GM21825 (cell line): ENCODE measurements at regions not wholly inside any gene's neighbourhood (a gene's known extent, or its start where the extent isn't known, plus 50 kb on each side); places are given as distances from the start of the nearest gene placed in this dataset.
"Not testable (repeated sequence)": the region's sequence is repeated elsewhere in the genome, so short reads cannot be mapped to it uniquely, and the experiment has no call there.

ENCODE experiments used
- ATAC-seq: cut with Tn5 transposase; IDR thresholded peaks from one replicate; pipeline ENCODE4 v1.9.1; 2021; ENCODE audit warnings: mild to moderate bottlenecking, moderate library complexity; ENCODE audit not compliant: unreplicated experiment

- ATAC-seq = no peak
Observed at GRCh38 chr5:15346738-15347137, 153.2 kb upstream of the FBXL7 start.

GRCh38 chr5:15344954-15345353 lies 155.0 kb upstream of the FBXL7 start:
- ATAC-seq = no peak

GRCh38 chr5:15338546-15338945 lies 161.4 kb upstream of the FBXL7 start:
- no peak for ATAC-seq

- no peak for ATAC-seq
Observed at GRCh38 chr5:15334551-15335266, 165.3 kb upstream of the FBXL7 start.

GRCh38 chr5:15333091-15333490 lies 166.9 kb upstream of the FBXL7 start:
- no peak for ATAC-seq

- no peak for ATAC-seq
Observed at GRCh38 chr5:15326932-15327331, 173.0 kb upstream of the FBXL7 start.

GRCh38 chr5:15326471-15326870 lies 173.5 kb upstream of the FBXL7 start:
- ATAC-seq = no peak

- no peak for ATAC-seq
Observed at GRCh38 chr5:15322421-15322820, 177.6 kb upstream of the FBXL7 start.

- ATAC-seq = no peak
Observed at GRCh38 chr5:15321776-15322175, 178.2 kb upstream of the FBXL7 start.

GRCh38 chr5:15320871-15321270 lies 179.1 kb upstream of the FBXL7 start:
- ATAC-seq = no peak

- ATAC-seq = no peak
Observed at GRCh38 chr5:15304914-15305834, 194.8 kb upstream of the FBXL7 start.

GRCh38 chr5:15304066-15304731 lies 195.8 kb upstream of the FBXL7 start:
- ATAC-seq = no peak

GRCh38 chr5:15300141-15300540 lies 199.8 kb upstream of the FBXL7 start:
- no peak for ATAC-seq

GRCh38 chr5:15290953-15291352 lies 209.0 kb upstream of the FBXL7 start:
- ATAC-seq = no peak

GRCh38 chr5:15286650-15287049 lies 213.3 kb upstream of the FBXL7 start:
- no peak for ATAC-seq

GRCh38 chr5:15285901-15286583 lies 213.9 kb upstream of the FBXL7 start:
- ATAC-seq = no peak

- ATAC-seq = no peak
Observed at GRCh38 chr5:15284706-15285105, 215.3 kb upstream of the FBXL7 start.

- ATAC-seq = no peak
Observed at GRCh38 chr5:15283076-15283475, 216.9 kb upstream of the FBXL7 start.

GRCh38 chr5:15282611-15283010 lies 217.4 kb upstream of the FBXL7 start:
- no peak for ATAC-seq

- not testable (repeated sequence) for ATAC-seq
Observed at GRCh38 chr5:15271596-15271995, 228.4 kb upstream of the FBXL7 start.

GRCh38 chr5:15267966-15268365 lies 232.0 kb upstream of the FBXL7 start:
- no peak for ATAC-seq
